Bronchial epithelial cell (primary cell): ENCODE measurements at regions not wholly inside any gene's neighbourhood (a gene's known extent, or its start where the extent isn't known, plus 50 kb on each side); places are given as distances from the start of the nearest gene placed in this dataset.

ENCODE experiments used
- DNase-seq: peaks from one replicate; pipeline ENCODE4 v3.0.0-alpha.2; 2010; ENCODE audit warnings: low read depth
- FAIRE-seq: peaks from 2 replicates; lab custom pipeline; 2011; peaks lifted over from hg19 to GRCh38; lab: Jason Lieb, UNC
- H3K27me3 ChIP-seq: 2 replicates; pipeline ENCODE4 v1.5.1; 2011; ENCODE audit warnings: low read length; ENCODE audit not compliant: control insufficient read depth, insufficient read depth
- H3K36me3 ChIP-seq: 2 replicates; pipeline ENCODE4 v1.5.1; 2011; ENCODE audit warnings: low read length; ENCODE audit not compliant: control insufficient read depth, insufficient read depth
- H3K4me3 ChIP-seq: 2 replicates; pipeline ENCODE4 v1.5.1; 2011; ENCODE audit warnings: mild to moderate bottlenecking, low read depth, low read length, control low read depth
- TF ChIP-seq, protein P1 (sequence below): IDR thresholded peaks from 2 replicates; pipeline ENCODE4 v1.5.1; 2011; ENCODE audit warnings: mild to moderate bottlenecking, moderate library complexity, low read length, control low read depth, inconsistent platforms; ENCODE audit not compliant: insufficient read depth, severe bottlenecking

DNA sequence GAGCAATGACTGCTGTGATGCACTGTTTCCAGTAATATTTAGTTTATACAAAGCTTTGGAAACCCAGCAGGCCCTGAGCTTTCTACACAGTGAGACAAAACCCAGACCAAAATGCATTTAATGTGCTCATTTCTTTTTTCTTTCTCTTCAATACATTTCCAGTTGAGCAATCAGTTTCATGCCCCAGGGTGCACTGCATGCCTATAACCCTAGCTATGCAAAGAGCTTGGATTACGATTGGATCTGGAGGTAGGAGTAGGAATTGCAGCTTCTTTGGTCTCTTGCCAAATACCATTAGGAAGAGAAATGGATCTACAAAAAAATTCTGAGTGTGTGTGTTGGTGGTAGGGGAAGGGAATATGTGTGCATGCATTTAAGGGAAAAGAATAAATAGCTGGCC, 1001.4 kb downstream of the SQOR start:
- FAIRE-seq, result no peak
- H3K4me3 ChIP-seq, result no peak overlapping the region
- DNase-seq, result peak; percentile 29
- H3K36me3 ChIP-seq, result no peaks in the 10 kb centered on the region
- H3K27me3 ChIP-seq, result no peaks in the 10 kb centered on the region
- TF ChIP-seq, protein P1, sequence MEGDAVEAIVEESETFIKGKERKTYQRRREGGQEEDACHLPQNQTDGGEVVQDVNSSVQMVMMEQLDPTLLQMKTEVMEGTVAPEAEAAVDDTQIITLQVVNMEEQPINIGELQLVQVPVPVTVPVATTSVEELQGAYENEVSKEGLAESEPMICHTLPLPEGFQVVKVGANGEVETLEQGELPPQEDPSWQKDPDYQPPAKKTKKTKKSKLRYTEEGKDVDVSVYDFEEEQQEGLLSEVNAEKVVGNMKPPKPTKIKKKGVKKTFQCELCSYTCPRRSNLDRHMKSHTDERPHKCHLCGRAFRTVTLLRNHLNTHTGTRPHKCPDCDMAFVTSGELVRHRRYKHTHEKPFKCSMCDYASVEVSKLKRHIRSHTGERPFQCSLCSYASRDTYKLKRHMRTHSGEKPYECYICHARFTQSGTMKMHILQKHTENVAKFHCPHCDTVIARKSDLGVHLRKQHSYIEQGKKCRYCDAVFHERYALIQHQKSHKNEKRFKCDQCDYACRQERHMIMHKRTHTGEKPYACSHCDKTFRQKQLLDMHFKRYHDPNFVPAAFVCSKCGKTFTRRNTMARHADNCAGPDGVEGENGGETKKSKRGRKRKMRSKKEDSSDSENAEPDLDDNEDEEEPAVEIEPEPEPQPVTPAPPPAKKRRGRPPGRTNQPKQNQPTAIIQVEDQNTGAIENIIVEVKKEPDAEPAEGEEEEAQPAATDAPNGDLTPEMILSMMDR, result no peak

- TF ChIP-seq, protein P1, result no peak
- H3K4me3 ChIP-seq, result no peak overlapping the region
- H3K36me3 ChIP-seq, result no peaks in the 10 kb centered on the region
- no peaks in the 10 kb centered on the region for H3K27me3 ChIP-seq
- no peak for DNase-seq
- FAIRE-seq, result no peak
Observed at GRCh38 chr15:46644501-46645481, 1010.0 kb downstream of the SQOR start.

GRCh38 chr15:46646490-46646889, 1011.7 kb downstream of the SQOR start:
- Histone ChIP-seq H3K27me3 (no peaks in the 10 kb centered on the region), H3K36me3 (no peaks in the 10 kb centered on the region), H3K4me3 (no peak overlapping the region)
- no peak for FAIRE-seq
- TF ChIP-seq, protein P1, result no peak
- DNase-seq, result no peak

DNA sequence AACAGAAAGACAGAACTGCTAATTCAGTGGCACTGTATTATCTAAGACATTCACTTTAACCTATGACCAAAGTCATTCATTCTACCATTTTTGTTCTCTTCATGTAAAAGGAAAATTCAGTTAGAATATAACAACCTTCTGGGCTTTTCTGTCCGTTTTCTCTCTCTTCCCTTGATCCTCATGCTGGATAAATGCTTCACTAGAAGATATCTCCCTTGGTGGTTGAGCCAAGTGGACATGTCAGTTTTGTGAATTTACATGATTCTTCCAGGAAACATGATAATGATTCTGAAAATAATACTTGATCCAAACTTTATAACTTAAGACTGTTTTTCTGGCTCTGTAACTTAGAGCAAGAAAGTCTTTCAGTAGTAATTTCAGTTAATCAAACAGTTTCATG, 1012.2 kb downstream of the SQOR start:
- H3K4me3 ChIP-seq, result no peak overlapping the region
- TF ChIP-seq, protein P1, result no peak
- H3K36me3 ChIP-seq, result no peaks in the 10 kb centered on the region
- no peak for FAIRE-seq
- DNase-seq, result no peak
- H3K27me3 ChIP-seq, result no peaks in the 10 kb centered on the region

- DNase-seq (no peak), FAIRE-seq (no peak)
- Histone ChIP-seq H3K36me3 (no peaks in the 10 kb centered on the region), H3K4me3 (no peak overlapping the region), H3K27me3 (no peaks in the 10 kb centered on the region)
- TF ChIP-seq, protein P1, result no peak
Observed at GRCh38 chr15:46652266-46652665, 1017.4 kb downstream of the SQOR start.
